HPDE6-E6E7 (cell line): ENCODE measurements at regions not wholly inside any gene's neighbourhood (a gene's known extent, or its start where the extent isn't known, plus 50 kb on each side); places are given as distances from the start of the nearest gene placed in this dataset.

ENCODE experiments used
- DNase-seq: peaks from one replicate; pipeline ENCODE4 v3.0.0; 2011; ENCODE audit warnings: missing footprints; ENCODE audit errors: extremely low spot score

DNA sequence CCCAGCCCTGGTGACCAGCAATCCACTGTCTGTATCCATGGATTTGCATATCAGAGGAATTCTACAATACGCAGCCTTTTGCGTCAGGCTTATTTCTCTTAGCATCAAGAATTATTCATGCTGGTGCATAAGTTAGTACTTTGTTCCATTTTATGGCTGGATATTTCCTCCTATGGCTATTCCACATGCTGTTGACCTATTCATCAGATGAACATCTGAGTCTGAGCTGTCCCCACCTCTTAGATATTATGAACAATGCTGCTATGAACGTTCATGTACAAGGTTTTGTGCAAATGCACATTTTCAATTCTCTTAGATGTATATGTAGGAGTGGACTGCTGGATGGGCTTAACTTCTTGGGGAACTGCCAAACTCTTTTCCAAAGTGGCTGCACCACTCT, 79.0 kb upstream of the CST7 start:
- no peak for DNase-seq

DNA sequence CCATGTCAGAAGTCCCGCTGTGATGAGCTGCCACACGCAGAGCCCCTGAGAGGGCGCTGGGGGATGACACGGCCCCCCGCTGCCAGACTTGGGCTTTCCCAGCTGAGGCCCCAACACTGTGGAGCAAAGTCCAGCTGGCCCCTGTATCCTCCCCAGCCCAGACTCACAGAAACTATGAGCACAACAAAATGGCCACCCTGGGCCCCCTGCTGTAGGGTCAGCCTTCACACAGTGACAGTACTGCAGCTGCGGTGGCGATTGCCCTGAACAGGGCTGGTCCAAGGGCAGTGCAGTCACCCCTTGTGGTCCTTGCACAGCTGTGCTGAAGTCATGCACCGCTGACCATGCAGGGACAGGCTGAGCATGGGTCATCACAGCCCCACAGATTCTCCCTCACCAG, 78.2 kb upstream of the CST7 start:
- no peak for DNase-seq

DNA sequence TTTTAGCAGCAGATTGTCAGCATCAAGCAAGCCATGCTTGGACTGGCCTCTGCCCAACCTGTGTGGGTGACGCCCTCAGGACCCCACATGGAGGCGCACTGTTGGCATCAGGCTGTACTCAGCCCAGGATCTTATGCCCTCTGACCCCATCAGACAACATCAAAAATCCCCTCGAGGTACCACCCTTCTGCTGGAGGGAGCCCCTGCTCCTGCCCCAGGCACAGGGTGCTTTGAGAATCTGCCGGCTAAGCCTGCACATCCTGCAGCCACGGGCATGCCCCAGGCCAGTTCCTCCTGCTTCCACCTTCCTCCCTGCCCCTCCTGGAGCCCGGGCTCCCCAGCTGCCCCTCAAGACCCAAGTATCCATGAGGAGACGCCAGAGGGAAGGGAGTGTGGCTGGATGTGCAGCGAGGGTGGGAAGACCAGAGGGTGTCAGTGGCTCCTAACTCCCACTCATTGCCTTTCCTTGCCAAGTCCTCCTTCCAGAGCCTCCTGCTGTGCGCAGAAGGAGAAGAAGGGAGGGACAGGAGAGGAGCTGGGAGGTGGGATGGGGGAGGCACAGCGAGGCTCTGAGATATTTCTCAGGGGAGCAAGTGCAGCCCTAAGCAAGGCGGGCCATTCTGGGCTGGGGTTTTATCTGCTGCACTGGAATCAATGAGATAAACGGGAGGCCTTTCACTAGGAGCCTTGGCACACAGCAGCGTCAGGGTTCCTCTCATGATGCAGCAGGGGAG, 77.4 kb upstream of the CST7 start:
- DNase-seq, result no peak

DNA sequence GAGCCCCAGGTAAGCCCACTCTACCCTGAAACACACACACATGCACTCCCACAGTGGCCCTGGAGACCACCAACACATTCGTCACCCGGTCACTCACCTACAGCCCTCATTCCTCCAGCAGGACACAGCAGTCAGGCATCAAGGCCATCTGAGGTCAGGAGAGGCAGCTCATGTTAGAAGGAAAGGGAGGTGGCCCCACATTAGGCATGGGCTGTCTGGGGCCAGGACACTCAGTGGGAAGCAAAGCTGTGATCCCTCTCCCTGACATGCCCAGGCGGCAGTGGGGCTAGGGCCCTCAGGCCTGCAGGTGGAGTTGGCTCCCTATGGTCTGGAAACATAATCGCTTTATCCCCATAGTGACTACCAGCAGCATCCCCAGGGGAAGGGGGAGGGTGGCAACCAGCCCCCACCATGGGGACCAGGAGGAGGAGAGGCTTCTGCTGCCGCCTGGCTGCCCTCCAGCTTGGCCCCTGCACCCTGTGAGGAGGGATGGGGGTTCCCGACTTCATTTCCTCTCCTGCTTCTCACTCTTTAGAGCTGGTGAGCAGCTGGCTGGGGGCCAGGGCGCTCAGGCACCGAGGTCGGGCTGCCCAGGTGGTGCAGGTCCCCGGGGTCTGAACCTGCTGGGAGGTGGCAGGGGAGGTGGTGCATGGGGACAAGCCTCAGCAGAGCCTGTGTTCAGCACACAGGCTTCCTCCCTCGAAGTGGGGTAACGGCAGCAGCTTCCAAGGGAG, 76.6 kb upstream of the CST7 start:
- no peak for DNase-seq

DNA sequence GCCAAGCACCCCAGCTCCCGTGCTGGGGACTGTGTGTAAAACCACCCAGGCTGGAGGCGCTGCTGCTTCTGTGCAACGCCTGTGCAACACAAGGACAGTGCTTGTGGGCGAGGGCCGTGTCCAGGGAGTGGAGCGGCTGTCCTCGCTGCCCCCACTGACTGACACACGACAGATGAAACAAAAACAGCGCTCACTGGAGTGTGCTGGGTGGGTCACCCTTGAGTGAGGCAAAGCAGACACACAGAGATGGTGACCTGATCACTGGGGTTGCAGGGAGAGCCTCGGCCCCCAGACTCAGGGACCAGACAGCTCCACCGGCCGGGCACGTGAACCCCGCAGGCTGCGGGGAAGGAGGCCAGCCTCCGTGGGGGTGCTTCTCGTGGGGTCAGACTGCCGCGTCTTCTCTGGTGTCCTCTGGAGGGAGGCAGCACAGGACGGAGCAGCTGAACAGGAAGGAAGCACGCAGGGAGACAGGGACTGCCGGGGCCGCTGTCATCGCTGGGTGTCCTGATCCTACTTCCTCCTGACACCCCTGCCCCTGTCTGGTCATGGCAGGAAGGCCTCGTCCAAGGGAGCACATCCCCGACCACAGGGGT, 75.9 kb upstream of the CST7 start:
- DNase-seq, result no peak

DNA sequence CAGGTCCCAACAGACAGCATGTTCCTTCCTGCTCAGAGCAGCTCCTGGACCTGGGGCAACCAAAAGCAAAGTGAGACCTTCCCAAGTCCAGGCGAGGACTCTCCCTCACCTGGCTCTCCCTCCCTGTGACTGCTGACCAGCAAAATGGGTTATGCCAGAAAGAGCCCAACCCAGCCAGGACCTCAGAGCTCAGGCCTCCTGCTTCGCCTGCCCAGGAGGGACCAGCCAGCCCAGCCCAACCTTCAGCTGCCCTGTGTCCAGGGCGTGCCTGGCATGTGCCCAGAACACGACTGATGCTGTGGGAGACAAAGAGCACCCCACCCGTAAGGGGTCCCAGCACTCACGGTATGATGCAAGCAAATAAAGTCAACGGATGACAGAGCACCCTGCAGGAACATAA, 74.0 kb upstream of the CST7 start:
- DNase-seq, result no peak

DNA sequence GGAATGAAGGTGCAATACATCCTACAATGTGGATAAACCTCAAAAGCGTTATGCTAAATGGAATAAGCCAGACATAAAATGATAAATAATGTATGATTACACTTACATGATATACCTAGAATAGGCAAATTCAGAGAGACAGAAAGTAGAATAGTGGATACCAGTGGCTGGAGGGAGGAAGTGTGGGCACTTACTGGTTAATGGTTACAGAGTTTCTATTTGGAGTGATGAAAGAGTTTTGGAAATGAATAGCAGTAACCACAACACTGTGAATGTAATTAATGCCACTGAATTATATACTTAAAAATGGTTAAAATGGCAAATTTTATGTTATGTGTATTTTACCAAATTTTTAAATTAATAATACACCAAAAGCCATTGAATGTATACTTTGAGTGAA, 71.4 kb upstream of the CST7 start:
- DNase-seq, result no peak

DNA sequence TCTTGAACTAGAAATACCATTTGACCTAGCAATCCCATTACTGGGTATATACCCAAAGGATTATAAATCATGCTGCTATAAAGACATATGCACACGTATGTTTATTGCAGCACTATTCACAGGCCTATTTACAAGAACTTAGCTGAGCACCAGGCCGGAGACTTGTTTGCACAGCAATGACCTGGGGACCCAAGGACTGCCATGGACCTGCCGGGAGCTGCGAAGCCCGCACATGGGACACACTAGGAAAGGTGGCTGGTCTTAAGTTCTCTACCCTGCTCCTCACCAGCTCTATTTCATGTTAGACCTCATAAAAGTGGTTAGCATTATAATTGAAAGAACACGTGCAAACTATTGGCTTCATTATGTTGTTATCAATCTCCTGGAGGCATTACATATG, 70.4 kb upstream of the CST7 start:
- DNase-seq, result no peak

DNA sequence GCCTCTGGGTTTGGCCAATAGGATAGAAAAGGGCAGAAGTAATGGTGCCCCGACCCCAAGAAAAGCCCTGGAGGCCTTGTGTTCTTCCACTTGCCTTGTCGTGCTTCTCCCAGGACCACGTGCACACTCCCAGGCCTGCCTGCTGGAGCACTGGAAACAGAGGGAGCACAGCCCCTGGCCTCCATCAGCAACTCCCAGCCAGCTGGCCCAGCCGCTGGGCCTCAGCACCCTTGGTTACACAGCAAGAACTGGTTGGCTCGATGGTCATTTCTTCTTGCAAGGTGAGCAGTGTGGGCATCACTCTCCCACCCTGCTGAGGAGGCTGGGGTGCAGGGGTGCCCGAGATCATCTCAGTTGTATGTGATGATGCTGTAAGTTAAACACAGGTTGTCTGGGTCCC, 69.2 kb upstream of the CST7 start:
- DNase-seq, result no peak

DNA sequence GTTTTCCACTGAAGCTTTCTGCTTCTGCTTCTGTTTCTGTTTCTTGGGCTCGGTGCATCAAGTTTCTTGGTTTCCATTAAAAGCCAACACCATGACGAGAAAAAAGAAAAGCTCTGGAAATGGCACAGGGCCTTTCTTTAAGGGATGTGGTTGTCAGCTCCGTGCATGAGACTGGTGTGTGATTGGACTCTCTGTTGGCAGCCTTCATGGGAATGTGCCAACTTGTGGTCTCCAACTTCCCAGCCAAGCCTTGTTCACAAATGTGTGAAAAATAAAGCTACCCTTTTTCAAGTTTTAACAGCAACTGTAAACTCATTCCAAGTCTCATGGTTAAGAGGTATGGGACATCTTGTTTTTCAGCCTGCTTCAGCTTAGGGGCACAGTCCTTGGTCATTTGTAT, 68.7 kb upstream of the CST7 start:
- DNase-seq, result no peak

DNA sequence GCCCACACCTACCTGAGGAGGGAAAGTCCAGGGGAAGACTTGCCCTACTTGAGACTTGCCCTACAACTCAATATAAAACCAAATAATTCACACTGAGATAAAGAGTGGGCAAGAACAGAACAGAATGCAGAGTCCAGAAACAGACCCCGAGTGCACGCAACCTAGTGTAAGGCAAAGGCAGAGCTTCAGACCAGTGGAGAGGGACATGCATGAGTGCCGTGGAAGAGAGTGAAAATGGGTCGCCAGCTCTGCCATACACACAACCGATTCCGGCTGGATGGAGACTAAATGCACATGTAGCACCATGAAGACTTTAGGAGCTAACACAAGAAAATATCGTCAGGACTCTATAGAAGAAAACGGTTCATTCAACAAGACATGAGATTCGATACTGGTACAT, 58.8 kb upstream of the CST7 start:
- no peak for DNase-seq

DNA sequence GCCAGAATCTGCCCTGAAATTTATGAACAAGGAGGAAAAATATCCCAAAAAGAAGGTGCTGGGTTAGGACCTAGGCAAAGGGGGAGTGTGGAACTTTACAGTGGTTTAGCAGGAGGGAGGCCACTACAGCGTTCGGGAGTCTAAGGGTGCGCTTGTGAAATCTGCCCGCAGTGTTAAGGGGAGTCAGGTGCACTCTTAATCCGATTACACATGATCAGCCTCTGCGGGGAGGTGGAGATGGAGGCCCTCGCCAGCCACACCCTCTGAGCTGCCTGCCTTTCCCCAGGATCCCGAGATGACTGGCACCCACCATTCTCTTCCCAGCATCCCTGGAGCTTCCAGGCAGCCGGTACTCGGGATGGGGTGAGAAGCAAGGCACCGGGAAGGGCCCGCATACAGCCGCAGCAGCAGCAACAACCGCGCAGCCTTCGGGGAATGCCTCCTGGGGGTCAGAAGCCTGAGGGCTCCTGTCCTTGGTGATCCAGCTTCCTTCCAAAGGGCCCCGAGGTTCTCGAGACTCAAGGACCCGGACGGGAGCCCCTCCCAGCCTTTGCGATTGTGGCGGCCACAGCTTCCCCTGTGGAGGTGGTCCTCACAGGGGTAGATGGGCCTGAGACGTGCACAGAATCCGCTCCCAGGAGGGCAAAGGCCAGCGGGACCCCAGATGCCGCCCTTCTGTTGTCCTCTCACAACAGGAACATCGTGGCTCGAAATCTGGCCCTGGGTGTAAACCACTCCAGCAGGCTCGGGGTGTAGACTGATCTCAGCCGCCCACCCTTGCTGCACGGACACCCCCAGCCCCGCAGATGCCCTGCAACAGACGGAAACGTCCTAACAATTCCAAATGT, 57.3 kb upstream of the CST7 start:
- no peak for DNase-seq

DNA sequence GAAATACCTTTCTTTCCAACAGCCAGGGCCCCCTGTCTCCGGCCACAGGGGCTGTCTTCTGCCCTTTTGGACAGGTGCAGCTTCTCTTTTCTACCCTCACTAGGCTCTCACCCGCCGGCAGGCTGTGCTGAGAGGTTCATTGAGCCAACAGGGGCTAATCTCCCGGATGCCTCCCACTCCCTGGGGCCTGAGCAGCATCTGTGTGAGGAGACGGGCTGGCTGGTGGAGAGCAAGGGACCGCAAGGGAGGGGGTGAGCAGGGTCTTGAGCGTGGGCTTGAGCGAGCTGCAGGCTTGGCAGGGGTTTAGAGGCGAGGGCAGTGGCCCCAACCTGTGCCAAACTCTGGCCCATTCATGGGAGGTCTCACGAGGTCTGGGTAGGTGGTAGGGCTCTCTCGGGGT, 56.5 kb upstream of the CST7 start:
- no peak for DNase-seq

DNA sequence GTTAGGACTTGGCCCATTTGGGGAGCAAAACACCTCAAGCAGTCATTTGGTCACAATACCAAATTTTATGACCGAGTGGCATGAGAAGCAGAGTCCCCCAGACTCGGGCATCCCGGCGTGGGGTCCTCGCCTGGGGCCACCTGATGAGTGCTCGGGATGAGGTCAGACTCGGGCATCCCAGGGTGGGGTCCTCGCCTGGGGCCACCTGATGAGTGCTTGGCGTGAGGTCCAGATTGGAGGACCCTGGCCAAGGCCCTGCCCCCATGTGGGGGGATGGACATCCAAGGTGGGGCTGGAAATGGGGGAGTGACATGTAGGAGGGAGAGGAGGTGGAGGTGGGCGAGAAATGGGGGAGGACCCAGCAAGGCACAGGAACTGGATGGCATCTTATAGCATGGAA, 56.1 kb upstream of the CST7 start:
- no peak for DNase-seq

DNA sequence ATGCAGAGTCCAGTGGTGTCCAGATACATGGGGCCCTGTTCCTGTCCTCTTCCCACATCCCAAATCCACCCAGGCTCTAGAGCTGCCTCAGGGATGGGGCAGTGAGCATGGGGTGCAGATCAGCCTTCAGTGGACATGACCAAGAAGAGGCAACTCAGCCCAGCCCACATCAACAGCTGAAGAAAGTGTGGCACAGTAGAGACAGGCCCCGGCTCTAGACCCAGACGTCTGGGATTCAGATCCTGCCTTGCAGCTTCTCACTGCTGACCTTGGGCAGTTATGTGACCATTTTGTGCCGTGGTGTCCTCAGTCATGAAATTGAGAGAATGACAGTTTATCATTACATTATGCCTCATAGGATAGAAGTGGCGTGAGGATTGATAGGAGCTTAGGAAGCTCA, 54.6 kb upstream of the CST7 start:
- DNase-seq, result no peak

DNA sequence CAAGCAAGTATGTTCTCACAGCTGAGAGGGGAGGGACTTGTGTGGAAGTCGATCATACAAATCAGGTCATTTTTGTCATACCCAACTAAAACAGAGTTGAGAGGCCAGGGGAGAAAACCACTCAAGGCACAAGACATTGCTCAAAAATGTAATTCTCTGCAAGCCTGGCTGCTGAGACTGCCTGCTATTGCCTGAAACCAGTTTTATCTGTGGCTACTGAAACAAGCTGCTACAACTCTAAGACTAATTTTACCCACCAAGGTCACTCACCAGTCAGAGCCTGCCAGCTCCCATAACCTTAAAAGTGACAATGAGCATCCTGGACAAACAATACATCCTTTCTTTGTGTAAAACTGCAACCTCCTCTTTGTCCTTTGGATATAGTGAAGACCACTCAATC, 54.1 kb upstream of the CST7 start:
- no peak for DNase-seq

DNA sequence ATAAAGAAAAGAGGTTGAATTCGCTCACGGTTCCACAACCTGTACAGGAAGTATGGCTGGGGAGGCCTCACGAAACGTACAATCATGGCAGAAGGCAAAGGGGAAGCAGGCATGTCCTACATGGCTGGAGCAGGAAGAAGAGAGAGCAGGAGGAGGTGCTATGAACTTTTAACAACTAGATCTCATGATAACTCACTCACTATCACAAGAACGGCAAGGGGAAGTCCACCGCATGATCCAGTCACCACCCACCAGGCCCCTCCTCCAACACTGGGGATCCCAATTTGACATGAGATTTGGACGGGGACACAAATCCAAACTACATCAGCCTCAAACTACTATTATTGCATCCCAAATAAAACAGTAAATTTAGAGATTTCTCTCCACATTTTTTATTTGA, 53.6 kb upstream of the CST7 start:
- no peak for DNase-seq

DNA sequence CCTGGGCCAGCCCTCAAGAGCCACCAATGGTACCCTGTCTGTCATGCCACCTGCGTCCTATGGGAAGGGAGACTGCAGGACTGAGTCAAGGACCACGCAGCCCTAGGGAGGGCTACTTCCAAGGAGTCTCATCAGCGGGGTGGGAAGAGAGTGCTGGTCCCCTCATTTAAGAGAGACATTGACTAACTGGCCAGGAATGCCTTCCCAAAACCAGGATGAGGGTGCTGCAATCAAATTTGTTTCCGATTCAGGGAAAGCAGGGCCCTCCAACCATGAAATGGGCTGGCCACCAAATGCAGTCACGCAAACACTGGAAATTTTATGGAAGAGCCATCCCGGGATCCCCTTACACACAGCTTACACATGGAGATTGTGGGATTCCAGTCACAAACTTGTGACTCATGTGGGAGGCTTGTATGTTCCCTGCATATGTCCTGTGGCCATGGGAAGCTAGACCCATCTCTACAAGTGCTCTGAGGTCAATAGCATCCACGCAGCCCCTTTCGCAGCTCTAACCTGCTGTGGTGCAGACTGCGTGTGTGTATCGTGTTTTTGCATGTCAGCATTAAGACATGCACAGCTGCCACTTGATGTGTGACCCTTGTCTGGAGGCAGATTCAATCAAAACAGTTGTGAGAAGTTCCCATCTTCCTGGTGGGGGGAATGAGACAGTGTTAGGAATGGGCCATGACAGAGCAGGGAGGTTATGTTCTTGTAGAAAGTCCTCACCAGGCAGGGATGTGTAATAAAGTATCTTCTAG, 53.0 kb upstream of the CST7 start:
- DNase-seq, result no peak

DNA sequence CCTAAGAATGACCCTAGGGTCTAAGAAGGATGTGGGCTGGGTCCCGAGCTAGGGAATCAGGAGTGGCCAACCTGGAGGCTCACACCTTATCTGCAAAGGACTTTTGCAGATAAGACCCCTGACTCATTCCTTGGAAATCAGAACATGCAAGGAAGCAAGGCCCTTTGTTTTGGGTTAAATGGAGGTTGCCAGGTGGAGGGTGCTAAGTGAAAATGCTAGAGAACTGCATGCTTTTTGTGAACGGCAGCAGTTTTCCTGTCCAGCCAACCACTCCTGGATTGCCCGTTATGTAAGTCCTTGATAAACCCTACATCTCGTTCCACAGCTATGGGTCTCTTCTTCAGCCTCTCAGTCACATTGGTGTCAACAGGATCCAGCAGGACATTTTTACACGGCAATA, 52.1 kb upstream of the CST7 start:
- no peak for DNase-seq

DNA sequence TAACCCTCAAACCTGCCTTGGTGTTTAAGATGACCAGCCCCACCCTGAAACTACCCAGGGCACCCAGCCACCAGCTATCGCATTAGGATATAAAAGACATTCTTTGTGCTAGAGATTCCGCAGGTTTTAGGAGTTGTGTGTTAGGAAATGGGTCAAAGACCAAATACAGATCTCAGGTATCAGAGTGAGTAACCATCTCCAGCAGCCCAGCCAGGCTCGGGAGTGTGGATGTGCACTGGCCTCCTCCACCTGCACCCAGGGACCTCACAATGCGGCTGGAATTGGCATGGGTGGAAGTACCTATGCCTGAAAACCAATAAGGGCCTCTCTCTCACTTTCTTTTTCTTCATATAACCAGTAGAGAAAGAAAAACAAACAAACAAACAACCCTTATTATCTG, 51.1 kb upstream of the CST7 start:
- DNase-seq, result no peak

DNA sequence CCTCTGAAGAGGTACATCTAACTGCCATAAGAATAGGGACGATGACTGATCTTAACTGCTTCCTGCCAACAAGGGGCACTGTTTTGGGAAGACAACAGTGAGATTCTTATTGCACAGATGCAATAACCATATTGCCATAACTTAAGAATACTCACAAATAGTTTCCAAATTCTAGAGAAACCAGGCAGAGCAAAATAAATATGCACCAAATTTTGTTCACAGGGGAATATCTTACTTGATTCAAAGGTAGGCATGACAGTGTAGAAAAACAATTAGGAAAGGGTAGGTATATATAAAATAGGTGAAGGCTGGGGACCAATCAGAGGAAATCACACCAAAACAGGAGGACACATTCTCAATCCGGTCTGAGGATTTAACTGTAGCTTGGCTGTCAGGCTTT, 49.9 kb upstream of the CST7 start:
- no peak for DNase-seq
